Activated T-helper 9 cell treated with anti-CD3 and anti-CD28 coated beads, Interleukin-2, amount 50 U/mL, for 16 hours (primary cell): ENCODE measurements at regions not wholly inside any gene's neighbourhood (a gene's known extent, or its start where the extent isn't known, plus 50 kb on each side); places are given as distances from the start of the nearest gene placed in this dataset.
A peak's percentile ranks its signal among the peaks of the same experiment; 100 is the strongest.
"Not testable (repeated sequence)": the region's sequence is repeated elsewhere in the genome, so short reads cannot be mapped to it uniquely, and the experiment has no call there.

Experiments used
- DNase-seq: peaks from one replicate; pipeline ENCODE4 v3.0.0-alpha.2; 2020; ENCODE audit warnings: low read depth

DNA sequence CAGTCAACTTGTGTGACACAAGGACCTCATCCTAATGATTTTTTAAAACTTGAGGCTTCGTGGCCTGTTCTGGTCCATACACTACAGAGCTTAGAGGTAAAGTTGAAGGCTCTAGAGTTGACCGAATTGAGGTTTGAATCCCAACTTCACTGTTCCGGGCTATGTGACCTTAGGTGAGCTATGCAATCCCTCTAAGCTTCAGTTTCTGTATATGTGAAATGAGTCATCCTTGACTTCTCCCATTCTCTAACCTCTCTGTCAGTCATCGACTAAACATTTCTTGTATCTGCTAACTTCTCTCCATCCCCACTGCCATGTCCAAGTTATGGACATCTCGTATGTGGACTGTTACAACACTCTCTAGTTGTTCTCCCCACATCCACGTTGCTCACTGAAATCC is 178.2 kb upstream of the TMEM45B start:
- no peak for DNase-seq

DNA sequence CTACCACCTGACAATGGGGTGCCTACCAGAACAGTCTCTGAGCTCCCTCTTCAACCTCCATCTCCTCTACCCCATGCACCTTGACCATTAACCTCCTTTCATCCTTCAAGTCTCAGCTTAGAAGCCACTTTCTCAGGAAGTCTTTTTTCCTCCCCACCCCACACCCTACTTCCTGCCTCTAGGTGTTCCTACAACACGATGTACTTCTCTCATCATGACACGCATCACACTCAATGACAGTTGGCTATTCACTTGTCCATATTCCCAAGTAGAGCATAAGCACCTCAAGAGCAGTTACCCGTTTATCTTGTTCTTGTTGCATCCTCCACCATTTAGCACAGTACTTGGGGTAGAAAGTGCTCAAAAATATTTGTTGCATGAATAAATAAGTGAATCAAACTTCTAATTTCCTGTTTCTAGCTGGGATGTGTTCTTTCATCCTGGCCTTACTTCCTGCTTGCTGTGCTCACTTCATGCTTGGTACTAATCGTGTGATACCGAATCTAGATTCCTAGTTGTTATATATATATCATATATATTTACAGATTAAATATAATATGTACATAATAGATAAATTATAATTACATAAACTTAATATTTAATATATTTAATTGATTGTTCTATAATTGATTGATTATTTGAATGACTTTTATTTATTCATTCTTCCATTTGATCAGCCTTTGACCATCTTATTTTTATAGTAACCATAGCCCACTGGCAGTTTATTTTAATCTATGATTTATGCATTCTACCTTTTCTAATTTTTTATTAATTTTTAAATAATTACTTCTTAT is 177.5 kb upstream of the TMEM45B start:
- no peak for DNase-seq

DNA sequence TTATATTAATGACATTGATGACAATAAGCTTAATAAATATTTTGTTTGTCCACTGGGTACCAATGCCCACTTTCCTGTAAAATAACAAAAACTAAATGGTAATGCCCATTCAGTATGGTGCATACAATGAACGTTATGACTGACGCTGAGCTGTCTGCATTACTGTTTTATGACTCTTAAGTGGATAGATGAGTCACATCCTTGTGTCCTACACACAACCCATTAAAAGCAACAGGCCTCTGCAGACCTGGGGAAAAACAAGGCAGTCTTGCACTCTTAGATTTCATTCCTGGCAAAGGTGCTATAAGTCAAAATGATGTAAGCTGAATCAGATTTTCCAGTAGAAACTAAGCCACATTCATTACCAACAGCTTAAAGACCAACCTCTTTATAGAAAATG is 176.3 kb upstream of the TMEM45B start:
- DNase-seq, result no peak

DNA sequence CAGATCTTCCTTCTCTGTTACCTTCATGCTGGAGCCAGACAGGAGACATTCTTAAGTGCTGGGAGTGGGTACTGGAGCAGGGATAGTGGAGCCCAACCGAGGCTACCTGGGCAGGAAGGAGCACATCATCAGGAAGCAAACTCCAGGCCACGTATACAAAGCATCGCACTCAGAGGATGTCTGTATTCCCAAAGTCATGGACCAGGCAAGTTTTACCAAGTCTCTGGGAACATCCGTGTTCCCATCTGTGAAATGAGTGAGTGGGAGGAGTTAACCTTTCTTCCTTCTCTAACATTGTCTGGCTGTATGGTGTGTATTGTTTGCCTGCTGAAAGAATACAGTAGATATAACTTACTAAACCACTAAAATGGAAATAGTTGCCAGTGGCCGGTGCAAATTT is 175.0 kb upstream of the TMEM45B start:
- no peak for DNase-seq

DNA sequence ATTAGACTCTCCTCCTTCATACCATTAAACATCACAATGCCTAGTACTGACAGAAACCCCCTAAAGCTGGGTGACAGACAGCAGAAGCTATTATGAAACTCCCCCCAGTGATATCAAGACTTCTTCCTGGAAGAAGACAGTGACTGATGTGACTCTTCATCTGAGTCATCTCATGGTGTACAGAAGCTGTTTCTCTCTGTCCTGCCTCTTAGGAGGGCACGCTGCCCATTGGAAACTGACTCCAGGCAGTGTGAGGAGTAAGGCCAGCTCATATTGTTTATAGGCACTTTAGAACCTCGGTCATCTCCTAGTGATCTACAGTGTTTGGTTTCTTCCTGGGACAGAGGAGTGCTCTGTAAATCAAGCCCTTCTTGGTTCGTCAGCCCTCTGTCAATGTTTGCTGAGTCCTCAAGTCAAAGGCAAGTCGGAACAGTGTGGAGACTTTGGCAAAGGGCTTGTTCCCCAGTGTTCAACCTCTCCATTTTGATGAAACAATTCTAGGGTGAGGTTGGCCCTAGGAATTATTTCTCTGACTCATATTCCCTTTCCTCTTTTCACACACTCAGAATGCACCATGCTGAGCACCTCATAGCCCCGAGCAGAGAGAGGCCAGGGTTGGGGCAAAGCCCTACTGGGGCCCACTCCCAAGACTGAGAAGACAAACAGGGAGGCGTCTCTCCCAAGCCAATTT is 172.5 kb upstream of the TMEM45B start:
- no peak for DNase-seq

DNA sequence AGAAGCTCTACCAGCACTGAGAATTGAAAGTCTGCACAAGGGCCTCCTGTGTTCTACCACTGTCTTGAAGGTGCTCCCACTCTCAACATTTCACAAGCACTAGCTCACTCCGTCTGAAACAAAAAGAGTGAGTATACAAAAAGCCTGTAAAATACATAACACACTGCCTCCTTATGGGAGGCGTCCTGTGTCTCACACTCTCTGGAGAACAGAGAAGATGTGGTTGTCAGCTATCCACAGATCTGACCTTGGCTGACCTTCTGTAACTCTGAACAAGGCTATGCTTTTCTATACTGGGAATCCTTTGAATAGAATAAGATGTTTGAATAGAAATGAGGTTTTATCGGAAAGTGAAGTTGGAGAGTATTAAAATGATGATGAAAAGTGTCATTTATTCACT is 171.3 kb upstream of the TMEM45B start:
- no peak for DNase-seq

DNA sequence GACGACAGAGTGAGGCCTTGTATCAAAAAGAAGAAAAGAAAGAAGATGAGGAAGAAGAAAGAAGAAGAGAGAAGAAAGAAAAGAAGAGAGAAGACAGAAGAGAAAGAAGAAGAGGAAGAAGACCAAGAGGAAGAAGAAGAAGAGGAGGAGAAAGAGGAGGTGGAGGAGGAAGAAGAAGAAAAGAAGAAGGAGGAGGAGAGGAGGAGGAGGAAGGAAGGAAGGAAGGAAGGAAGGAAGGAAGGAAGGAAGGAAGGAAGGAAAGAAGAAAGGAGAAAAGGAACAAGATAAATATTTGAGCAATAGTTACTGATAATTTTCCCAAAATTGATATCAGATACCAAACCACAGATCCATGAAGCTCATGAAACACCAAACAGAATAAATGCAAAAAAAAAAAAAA is 169.7 kb upstream of the TMEM45B start:
- DNase-seq, result no peak

DNA sequence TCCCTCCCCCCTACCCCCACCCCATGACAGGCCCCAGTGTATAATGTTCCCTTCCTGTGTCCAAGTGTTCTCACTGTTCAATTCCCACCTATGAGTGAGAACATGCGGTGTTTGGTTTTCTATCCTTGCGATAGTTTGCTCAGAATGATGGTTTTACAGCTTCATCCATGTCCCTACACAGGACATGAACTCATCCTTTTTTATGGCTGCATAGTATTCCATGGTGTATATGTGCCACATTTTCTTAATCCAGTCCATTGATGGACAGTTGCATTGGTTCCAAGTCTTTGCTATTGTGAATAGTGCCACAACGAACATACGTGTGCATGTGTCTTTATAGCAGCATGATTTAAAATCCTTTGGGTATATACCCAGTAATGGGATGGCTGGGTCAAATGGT is 165.6 kb upstream of the TMEM45B start:
- not testable (repeated sequence) for DNase-seq

DNA sequence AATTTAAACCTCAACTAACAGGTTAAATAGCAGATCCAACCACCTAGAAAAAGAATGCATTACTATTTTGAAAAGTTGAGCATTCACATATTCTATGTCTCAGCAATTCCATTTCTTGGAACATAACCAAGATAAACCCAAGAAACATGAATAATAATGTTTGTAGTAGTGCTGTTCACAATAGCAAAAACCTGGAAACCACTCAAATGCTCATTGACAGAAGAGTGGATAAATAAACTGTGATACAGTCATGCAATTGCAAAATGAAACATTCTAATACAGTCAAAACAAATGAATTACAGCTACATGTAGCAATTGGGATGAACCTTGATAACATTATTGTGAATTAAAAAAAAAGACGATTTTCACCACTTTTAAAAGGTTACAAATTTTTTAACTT is 162.8 kb upstream of the TMEM45B start:
- DNase-seq, result no peak

DNA sequence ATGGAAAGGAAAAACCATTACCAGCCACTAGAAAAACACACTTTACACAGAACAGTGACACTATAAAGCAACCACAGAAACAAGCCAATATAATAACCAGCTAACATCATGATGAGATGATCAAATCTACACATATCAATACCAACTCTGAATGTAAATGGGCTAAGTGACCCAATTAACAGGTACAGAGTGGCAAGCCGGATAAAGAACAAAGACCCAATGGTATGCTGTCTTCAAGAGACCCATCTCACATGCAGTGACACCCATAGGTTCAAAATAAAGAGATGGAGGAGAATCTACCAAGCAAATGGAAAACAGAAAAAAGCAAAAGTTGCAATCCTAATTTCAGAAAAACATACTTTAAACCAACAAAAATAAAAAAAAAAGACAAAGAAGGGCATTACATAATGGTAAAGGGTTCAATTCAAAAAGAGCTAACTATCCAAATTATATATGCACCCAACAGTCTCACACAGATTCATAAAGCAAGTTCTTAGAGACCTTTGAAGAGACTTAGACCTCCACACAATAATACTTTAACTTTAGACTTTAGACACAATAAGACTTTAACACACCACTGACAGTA is 160.3 kb upstream of the TMEM45B start:
- no peak for DNase-seq

DNA sequence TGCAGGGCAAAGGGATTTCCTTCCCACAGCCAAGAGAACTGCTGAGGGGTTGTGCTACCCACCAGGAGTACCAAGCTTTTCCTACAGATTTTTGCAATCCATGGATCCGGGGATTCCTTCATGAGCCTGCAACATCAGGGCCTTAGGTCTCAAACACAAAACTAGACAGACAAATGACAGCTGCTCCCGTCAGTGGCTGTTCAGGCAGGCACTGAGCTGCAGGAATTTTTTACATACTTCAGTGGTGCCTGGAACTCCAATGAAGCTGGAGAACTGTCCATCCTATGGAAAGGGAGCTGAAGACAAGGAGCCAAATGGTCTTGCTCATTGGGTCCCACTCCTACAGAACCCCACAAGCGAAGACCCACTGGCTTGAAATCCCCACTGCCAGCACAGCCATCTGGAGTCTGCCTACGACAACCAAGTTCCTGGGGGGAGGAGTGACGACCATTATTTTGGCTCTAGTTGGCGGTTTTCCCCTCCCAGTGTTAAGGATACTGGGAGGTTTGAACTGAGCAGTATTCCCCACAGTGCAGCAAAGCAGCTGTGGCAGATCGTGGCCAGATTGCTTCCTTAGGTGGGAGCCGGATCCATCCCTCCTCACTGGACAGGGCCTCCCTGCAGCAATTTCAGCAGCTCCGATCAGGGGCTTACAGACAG is 157.7 kb upstream of the TMEM45B start:
- DNase-seq, result no peak

DNA sequence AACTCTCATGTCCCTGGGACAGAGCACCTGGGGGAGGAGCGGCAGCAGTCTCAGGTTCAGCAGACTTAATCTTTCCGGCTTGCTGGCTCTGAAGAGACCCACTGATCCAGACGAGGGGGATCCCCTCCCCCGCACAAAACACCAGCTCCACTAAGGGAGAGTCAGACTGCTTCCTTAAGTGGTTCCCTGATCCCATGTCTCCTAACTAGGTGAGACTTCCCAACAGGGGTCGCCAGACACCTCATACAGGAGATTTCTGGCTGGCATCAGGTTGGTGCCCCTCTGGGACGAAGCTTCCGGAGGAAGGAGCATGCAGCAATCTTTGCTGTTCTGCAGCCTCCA is 157.2 kb upstream of the TMEM45B start:
- DNase-seq, result no peak

DNA sequence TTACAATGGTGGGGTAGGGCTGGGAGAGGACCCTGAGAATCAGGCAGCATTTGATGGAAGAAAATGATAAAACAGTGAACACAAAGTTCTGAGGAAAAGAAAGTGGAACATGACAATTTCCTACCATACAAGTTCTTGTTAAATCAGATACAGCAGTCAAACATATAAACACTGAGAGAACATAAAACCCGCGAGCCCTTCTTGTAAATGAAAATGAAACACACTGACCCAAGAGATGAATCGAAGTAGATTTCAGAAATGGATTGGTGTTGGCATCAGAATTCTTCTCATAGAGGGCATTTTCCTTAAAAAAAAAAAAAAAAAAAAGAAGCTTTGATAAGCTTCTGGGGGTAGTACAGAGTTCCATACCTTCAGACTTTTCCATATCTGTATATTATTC is 134.7 kb upstream of the TMEM45B start:
- DNase-seq, result no peak

DNA sequence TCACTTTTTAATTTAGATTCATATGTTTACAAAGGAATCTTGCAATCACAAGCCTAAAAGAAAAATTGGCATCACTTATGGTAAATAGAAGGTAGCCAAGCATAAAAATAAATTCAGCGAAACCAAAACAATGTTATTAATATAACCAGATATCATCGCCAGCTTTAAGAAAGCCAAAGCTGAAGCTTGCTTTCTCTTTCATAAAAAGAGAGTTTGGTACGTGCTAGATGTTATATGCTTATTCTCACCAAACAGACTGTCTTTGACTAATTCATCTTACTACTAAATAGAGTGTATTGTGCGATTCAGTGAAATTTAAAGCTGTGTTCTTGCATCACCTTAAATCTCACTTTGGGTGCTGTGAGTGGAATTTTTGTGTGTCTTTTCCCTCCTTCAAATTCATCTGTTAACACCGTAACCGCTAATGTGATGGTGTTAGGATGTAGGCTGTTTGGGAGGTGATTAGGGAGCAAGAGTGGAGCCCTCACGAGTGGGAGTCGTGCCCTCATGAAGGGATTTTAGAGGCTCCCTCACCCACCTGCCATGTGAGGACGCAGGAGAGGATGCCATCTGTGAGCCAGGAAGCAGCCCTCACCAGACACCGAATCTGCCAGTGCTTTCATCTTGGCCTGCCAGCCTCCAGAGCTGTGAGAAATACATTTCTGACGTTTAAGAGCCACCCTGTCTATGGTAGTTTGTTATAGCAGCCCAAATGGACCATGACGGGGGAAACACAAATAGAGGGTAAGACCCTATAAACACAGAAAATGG is 134.1 kb upstream of the TMEM45B start:
- DNase-seq, result no peak

DNA sequence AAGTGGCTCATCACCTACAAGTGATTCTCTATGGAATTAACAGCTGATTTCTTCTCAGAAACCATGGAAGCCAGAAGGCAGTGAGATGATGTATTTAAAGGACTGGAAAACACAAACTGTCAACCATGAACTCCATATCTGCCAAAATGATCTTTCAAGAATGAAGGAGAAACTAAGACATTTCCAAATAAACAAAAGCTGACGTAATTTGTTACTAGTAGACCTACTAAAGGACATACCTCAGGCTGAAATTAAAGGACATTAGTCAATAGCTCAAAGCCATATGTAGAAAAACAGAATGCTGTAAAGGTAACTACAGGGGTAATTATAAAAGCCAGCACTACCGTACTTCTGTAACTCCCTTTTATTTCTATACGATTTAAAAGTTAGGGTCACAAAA is 129.4 kb upstream of the TMEM45B start:
- no peak for DNase-seq

DNA sequence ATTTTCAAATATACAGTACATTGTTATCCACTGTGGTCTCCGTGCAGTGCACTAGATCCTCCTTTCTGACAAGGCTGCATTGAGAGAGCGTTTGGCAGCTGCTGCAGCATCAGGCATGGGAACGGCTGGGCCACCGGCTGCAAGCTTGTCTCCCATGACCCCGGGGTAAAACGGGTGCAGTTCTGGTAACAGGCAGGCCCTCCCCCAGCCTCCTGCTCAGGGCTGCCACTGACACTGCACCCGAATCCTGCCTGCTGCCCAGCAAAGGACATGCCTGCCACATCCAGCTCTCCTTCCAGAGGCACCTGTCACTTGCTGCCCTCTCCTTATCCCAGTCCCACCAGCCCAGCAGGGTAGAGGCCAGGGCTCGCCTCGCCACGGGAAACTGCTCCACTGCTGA is 124.5 kb upstream of the TMEM45B start:
- DNase-seq, result no peak

DNA sequence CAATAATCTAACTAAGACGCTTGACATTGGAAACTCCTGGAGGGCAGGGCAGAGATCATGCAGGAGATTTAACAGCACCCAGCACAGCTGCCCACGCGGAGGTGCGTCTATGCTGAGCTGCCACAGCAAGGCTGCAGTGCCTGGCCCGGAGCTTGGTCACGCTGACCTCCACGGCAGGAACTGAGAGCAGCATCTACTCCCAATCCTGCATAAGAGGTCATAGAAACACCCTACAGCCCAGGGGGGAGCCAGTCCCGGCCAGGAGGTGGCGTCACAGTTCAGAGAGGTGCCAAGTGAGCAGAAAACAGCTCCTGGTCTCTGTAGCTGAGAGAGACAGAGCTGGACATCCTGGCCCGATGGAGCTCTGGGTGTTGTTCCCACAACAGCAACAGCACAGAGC is 121.1 kb upstream of the TMEM45B start:
- no peak for DNase-seq

DNA sequence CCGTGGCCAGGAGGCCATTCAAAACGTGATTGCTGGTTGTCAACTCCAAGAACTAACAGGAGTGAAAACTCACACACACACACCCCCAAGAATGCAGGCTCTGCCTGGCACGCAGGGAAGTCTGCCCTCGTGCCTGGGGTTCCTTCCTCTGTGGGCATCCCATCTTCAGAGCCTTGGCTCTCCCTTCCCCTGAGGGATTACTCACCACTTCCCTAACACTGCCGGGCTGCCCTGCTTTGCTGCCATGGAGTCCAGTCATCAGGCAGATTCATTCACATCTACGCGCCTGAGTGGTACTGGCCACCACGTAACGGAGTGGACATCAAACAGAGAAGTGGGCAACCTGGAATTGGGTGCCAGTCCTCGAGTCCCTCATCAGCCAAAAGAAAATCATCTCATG is 120.7 kb upstream of the TMEM45B start:
- DNase-seq, result no peak

DNA sequence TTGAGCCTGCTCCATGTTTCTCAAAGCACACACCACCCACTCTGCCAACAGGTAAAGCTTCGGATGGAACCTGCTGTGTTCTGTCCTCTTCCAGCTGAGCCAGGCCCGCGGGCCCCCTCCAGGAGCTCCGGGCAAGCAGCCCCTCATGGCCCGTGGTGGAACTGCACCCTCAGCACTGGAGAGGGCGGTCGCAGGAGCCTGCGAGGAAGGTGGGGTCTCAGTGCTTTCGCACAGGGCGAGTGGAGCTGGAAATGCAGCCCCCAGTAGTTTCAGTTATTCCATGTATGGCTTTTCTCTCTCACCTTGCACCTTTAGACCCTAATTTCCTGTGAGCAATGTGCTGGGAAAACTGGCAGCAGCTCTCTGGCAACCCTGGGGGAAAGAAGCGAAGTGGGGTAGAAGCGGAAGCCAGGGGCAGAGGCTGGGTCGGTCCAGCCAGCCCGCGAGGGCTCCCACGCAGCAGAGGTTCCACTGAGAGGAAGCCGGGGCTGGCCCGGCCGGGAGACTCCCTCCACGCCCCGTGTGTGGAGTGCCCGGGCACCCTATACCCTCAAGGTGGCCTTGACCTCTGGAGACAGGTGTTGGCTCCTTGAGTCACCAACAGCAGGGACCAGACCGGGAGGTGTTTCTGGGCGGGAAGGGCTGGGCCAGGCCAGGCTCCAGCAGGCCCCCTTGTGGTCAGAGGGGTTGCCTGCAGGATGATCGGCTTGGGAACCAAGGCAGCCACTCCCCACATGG is 119.9 kb upstream of the TMEM45B start:
- peak; percentile 43 for DNase-seq

DNA sequence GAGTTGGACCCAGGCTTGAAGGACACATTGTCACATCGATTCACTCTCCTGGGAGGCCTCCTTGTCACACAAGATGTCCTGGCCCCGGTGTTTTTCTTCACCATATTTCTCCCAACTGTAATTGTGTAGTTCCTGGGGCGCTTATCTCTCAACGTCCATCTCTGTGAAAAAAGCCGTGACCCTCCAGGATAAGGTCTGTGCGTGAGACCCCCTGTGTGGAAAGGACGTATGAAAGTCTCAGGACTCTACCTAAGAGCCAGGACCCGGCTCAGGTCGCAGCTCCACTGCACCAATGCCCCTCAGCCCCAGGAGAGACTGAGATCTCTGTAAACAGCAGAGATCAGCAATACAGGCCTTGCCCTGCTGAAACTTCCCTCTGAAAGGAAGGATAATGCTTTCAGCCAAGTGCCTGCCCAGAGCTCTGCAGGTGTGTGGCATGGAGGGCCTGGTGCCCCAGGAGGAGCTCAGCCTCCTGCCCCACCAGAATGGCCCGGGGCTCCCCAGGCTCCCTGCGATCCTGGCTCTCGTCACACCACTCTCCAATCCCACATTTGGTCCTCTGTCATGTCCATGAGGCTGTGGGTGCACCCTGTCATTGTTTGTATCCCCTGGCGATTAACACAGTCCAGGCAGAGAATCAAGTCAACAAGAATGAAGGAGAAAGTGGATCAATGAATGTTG is 119.2 kb upstream of the TMEM45B start:
- DNase-seq, result no peak

DNA sequence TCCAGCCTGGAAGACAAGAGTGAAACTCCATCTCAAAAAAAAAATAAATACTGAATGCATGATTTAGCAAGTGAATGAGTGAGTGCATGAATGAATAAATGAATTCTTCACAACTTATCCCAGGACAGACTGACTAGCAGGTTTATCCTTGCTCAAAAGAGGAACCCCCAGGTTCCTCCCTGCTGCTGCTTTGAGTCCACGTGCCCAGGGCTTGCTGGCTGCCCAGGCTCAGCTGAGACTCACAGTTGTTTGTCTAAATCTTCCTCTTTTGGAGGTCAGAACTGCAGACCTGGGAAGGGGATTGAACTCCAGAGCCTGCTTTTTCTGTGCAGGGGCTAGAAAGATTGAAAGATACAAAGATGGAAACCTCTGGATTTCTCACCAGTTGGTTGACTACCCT is 117.4 kb upstream of the TMEM45B start:
- no peak for DNase-seq
